ENCODE measurements at regions not wholly inside any gene's neighbourhood (a gene's known extent, or its start where the extent isn't known, plus 50 kb on each side); places are given as distances from the start of the nearest gene placed in this dataset.
A peak's percentile ranks its signal among the peaks of the same experiment; 100 is the strongest.

- TF ChIP-seq MBD1 (CRISPR knock-in tag; IDR thresholded peaks at IDR 0.05) (no peak), ZNF764 (CRISPR knock-in tag; IDR thresholded peaks at IDR 0.05; ENCODE audit: low read depth) (no peak), ELF1 (tag; IDR thresholded peaks at IDR 0.05) (no peak), BRCA1 (IDR thresholded peaks at IDR 0.05) (no peak), BRCA1 (CRISPR knock-in tag; IDR thresholded peaks at IDR 0.05) (no peak), TARDBP (IDR thresholded peaks at IDR 0.05) (no peak), FOXA1 (IDR thresholded peaks at IDR 0.05; ENCODE audit: borderline replicate concordance) (no peak), HIVEP1 (CRISPR knock-in tag; IDR thresholded peaks at IDR 0.05) (no peak), NCOA1 (IDR thresholded peaks at IDR 0.05; ENCODE audit: low read depth) (peak; percentile 51; the same call in 1 of the 2 replicates), SLC30A9 (CRISPR knock-in tag; IDR thresholded peaks at IDR 0.05) (no peak), ZFP36 (IDR thresholded peaks at IDR 0.05; ENCODE audit: low read depth, low read length, partially characterized antibody) (no peak), RERE (CRISPR knock-in tag; IDR thresholded peaks at IDR 0.05; ENCODE audit: borderline replicate concordance) (no peak), ZNF212 (CRISPR knock-in tag; IDR thresholded peaks at IDR 0.05) (no peak), GATAD2A (IDR thresholded peaks at IDR 0.05) (peak; percentile 84), MLX (CRISPR knock-in tag; conservative IDR thresholded peaks at IDR 0.05) (no peak), ZNF512 (tag; IDR thresholded peaks at IDR 0.05) (no peak)
Observed at GRCh38 chr1:39116860-39117728, 87.4 kb upstream of the MACF1 start (continued).
